Endothelial cell of umbilical vein (primary cell): ENCODE measurements at regions not wholly inside any gene's neighbourhood (a gene's known extent, or its start where the extent isn't known, plus 50 kb on each side); places are given as distances from the start of the nearest gene placed in this dataset.

Experiments
- BruUV-seq: library from RNA; stranded (reverse); fragments of 400-500 nt; replicated peaks from 2 replicates; lab custom pipeline; 2021; lab: Mats Ljungman, UMichigan
- CTCF ChIA-PET: fragments of 300-600, 350-600 bp; sonication (Branson Sonifier 250); formaldehyde crosslinking; loops from one replicate; lab custom pipeline; 2021; ENCODE audit warnings: antibody characterized with exemption, inconsistent platforms; lab: Charles Lee
- POLR2A ChIA-PET: fragments of 300-600, 350-600 bp; sonication (Branson Sonifier 250); formaldehyde crosslinking; loops from one replicate; lab custom pipeline; 2021; ENCODE audit warnings: antibody characterized with exemption, inconsistent platforms; lab: Charles Lee
- DNase-seq: peaks from one replicate; pipeline ENCODE4 v3.0.0-alpha.2; 2011; ENCODE audit warnings: low read depth, low spot score
- FAIRE-seq: peaks from 2 replicates; lab custom pipeline; 2011; peaks lifted over from hg19 to GRCh38; lab: Jason Lieb, UNC
- H2AFZ ChIP-seq: 2 replicates; pipeline ENCODE4 v1.6.0; 2012; ENCODE audit warnings: low read depth, low read length, control low read depth, inconsistent platforms
- H3K27ac ChIP-seq: 2 replicates; pipeline ENCODE4 v1.5.1; 2011; ENCODE audit warnings: low read depth, mild to moderate bottlenecking, control low read depth, low read length, moderate library complexity; ENCODE audit not compliant: insufficient read depth
- H3K27me3 ChIP-seq, 2 experiments: 2 replicates each; pipeline versions ENCODE4 v1.6.0 to v1.6.1; 2011; ENCODE audit warnings: low read length in 2 of 2, mixed read lengths in 1 of 2; ENCODE audit not compliant: control insufficient read depth in 2 of 2, insufficient read depth in 2 of 2
- H3K36me3 ChIP-seq, 2 experiments: 2 replicates in 1 of 2; 3 replicates in 1 of 2; pipeline ENCODE4 v1.5.1; 2011; ENCODE audit warnings: low read length in 2 of 2, mild to moderate bottlenecking in 1 of 2, moderate library complexity in 1 of 2; ENCODE audit not compliant: control insufficient read depth in 2 of 2, insufficient read depth in 2 of 2; ENCODE audit errors: extremely low read depth in 1 of 2
- H3K4me1 ChIP-seq: 3 replicates; pipeline ENCODE4 v1.5.1; 2011; ENCODE audit warnings: mild to moderate bottlenecking, low read length; ENCODE audit not compliant: control insufficient read depth, insufficient read depth; ENCODE audit errors: extremely low read depth
- H3K4me2 ChIP-seq: 2 replicates; pipeline ENCODE4 v1.6.1; 2011; ENCODE audit warnings: low read length, control low read depth, mixed read lengths; ENCODE audit not compliant: insufficient read depth
- H3K4me3 ChIP-seq, 3 experiments: fragments of 200-600 bp in 1 of 3; sonication (generic), shearing (Covaris generic) in 1 of 3; replicated peaks in 1 of 3; 2 replicates each; pipeline ENCODE4 v1.5.1; 2011 to 2016; ENCODE audit warnings: control low read depth in 3 of 3, low read length in 3 of 3, mild to moderate bottlenecking in 2 of 3, inconsistent platforms in 1 of 3, low read depth in 1 of 3, moderate library complexity in 1 of 3; ENCODE audit not compliant: insufficient read depth in 1 of 3
- H3K79me2 ChIP-seq: 2 replicates; pipeline ENCODE4 v1.6.0; 2012; ENCODE audit warnings: low read length, inconsistent platforms; ENCODE audit not compliant: control insufficient read depth, insufficient read depth
- H3K9ac ChIP-seq: replicated peaks from 2 replicates; pipeline ENCODE3; 2011; ENCODE audit warnings: low read length, control low read depth; ENCODE audit not compliant: insufficient read depth; ENCODE audit errors: extremely low read depth
- H3K9me1 ChIP-seq: replicated peaks from 3 replicates; pipeline ENCODE4 v1.6.0; 2011; ENCODE audit warnings: mild to moderate bottlenecking, low read length; ENCODE audit not compliant: control insufficient read depth, insufficient read depth; ENCODE audit errors: extremely low read depth
- H3K9me3 ChIP-seq: replicated peaks from 2 replicates; pipeline ENCODE4 v1.5.1; 2012; ENCODE audit warnings: low read length, inconsistent platforms; ENCODE audit not compliant: control insufficient read depth, insufficient read depth
- H4K20me1 ChIP-seq: replicated peaks from 2 replicates; pipeline ENCODE3; 2011; ENCODE audit warnings: mild to moderate bottlenecking, low read length; ENCODE audit not compliant: control insufficient read depth, insufficient read depth; ENCODE audit errors: extremely low read depth
- EZH2 ChIP-seq: IDR thresholded peaks from 2 replicates; pipeline ENCODE4 v1.6.1; 2012; ENCODE audit warnings: borderline replicate concordance, low read depth, mild to moderate bottlenecking, moderate library complexity, low read length, inconsistent platforms; ENCODE audit not compliant: severe bottlenecking
- FOS ChIP-seq: IDR thresholded peaks from 2 replicates; pipeline ENCODE4 v1.6.1; 2011; ENCODE audit warnings: mild to moderate bottlenecking, low read length, moderate library complexity, borderline replicate concordance; ENCODE audit not compliant: insufficient read depth
- GATA2 ChIP-seq: IDR thresholded peaks from 2 replicates; pipeline ENCODE4 v1.7.0; 2011; ENCODE audit warnings: low read depth, mild to moderate bottlenecking, moderate library complexity, mixed read lengths, low read length; ENCODE audit not compliant: insufficient read length, insufficient read depth
- JUN ChIP-seq: IDR thresholded peaks from 2 replicates; pipeline ENCODE4 v1.6.1; 2011; ENCODE audit warnings: borderline replicate concordance, low read depth; ENCODE audit not compliant: insufficient read length, insufficient read depth
- MAX ChIP-seq: IDR thresholded peaks from 2 replicates; pipeline ENCODE4 v1.6.1; 2011; ENCODE audit not compliant: insufficient read depth, insufficient read length
- MYC ChIP-seq: IDR thresholded peaks from one replicate; pipeline ENCODE4 v1.6.1; 2011; ENCODE audit warnings: mild to moderate bottlenecking, low read depth, low read length
- POLR2A ChIP-seq: IDR thresholded peaks from 2 replicates; pipeline ENCODE4 v1.6.1; 2012; ENCODE audit warnings: low read depth, mild to moderate bottlenecking, control low read depth, low read length
- POLR2AphosphoS5 ChIP-seq: IDR thresholded peaks from 2 replicates; pipeline ENCODE4 v1.6.1; 2012; ENCODE audit warnings: low read depth, mild to moderate bottlenecking, control low read depth, low read length, moderate library complexity; ENCODE audit not compliant: insufficient read depth
- dilution Hi-C: fragments of 300-500 bp; cut with MboI; formaldehyde crosslinking; loops from one replicate; pipeline ENCODE4 v1.15.0; 2019; ENCODE audit warnings: low sequenced_read_pairs; ENCODE audit not compliant: extremely low pct_ligation_motif_present
- intact Hi-C: fragments of 100-400 bp; cut with micrococcal nuclease; formaldehyde crosslinking; loops from one replicate; pipeline ENCODE4 v1.10.0; 2022
- TF ChIP-seq, protein P1 (sequence below), 2 donors: IDR thresholded peaks; 1 replicate in 1 of 2; 2 replicates in 1 of 2; pipeline ENCODE4 v1.5.1; 2011; ENCODE audit warnings: low read length in 2 of 2, mild to moderate bottlenecking in 2 of 2, moderate library complexity in 2 of 2, control low read depth in 1 of 2, inconsistent platforms in 1 of 2, low read depth in 1 of 2; ENCODE audit not compliant: insufficient read depth in 1 of 2; ENCODE audit errors: extremely low read depth in 1 of 2

DNA sequence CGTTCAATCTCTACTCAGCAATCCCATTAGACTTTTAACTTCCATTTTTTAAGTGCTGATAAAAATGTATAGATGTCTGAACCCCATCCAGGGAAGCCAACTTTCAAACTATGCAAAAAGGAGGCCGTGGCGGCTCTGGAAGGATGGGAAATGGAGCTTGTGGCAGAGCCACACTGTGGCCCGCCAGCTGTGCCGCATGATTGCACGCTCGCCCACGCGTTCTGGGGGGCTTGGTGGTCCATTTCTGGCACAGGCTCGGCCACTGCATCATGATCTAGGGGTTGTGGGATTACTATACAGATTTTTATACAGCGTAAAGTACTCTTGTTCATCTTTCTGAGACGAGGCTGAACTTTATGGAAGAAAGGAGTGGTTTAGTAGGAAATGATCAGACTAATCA is 57.6 kb downstream of the FOXL1 start:
- Histone ChIP-seq H3K27ac (no peak overlapping the region), H4K20me1 (no peaks in the 10 kb centered on the region), H3K79me2 (no peaks in the 10 kb centered on the region), H3K9me1 (no peaks in the 10 kb centered on the region), H3K9ac (no peak overlapping the region), H3K4me1 (peaks cover 9% of the 10 kb centered on the region), H3K27me3 (no peaks in the 10 kb centered on the region), H3K4me2 (no peak overlapping the region), H3K9me3 (no peaks in the 10 kb centered on the region), H3K4me3 (no peak overlapping the region), H3K36me3 (no peaks in the 10 kb centered on the region), H2AFZ (no peak overlapping the region)
- POLR2A ChIA-PET = no interaction called here
- DNase-seq = no peak
- FAIRE-seq = no peak
- no TSS peak for BruUV-seq
- TF ChIP-seq MYC = no peak
- no peak for TF ChIP-seq POLR2A
- no peak for TF ChIP-seq MAX
- no peak for TF ChIP-seq JUN
- TF ChIP-seq, protein P1, sequence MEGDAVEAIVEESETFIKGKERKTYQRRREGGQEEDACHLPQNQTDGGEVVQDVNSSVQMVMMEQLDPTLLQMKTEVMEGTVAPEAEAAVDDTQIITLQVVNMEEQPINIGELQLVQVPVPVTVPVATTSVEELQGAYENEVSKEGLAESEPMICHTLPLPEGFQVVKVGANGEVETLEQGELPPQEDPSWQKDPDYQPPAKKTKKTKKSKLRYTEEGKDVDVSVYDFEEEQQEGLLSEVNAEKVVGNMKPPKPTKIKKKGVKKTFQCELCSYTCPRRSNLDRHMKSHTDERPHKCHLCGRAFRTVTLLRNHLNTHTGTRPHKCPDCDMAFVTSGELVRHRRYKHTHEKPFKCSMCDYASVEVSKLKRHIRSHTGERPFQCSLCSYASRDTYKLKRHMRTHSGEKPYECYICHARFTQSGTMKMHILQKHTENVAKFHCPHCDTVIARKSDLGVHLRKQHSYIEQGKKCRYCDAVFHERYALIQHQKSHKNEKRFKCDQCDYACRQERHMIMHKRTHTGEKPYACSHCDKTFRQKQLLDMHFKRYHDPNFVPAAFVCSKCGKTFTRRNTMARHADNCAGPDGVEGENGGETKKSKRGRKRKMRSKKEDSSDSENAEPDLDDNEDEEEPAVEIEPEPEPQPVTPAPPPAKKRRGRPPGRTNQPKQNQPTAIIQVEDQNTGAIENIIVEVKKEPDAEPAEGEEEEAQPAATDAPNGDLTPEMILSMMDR (IDR thresholded peaks at IDR 0.05; ENCODE audit: extremely low read depth in 1 of 2, insufficient read depth in 1 of 2, low read depth in 1 of 2, low read length in 2 of 2) = no peak
- no peak for TF ChIP-seq FOS
- no peak for TF ChIP-seq POLR2AphosphoS5
- TF ChIP-seq EZH2 = no peak
- TF ChIP-seq GATA2 = no peak
- intact Hi-C loops (no loop called here), dilution Hi-C loops (no loop called here)
- CTCF ChIA-PET = no interaction called here
